HepG2 (cell line): ENCODE measurements at regions not wholly inside any gene's neighbourhood (a gene's known extent, or its start where the extent isn't known, plus 50 kb on each side); places are given as distances from the start of the nearest gene placed in this dataset.

Experiments used
- ARNTL ChIP-seq: sonication (generic); formaldehyde crosslinking; IDR thresholded peaks from 2 replicates; pipeline ENCODE4 v1.4.0; 2020; ENCODE audit warnings: mild to moderate bottlenecking, missing genetic modification reagents
- CBX2 ChIP-seq, 2 experiments: fragments of 200-600 bp in 1 of 2; sonication (generic); formaldehyde crosslinking in 1 of 2; IDR thresholded peaks; 2 replicates each; pipeline versions ENCODE4 v1.7.0 to v1.8.1; 2018 to 2022; ENCODE audit warnings: low read depth in 2 of 2, low read length in 1 of 2, mild to moderate bottlenecking in 1 of 2, missing genetic modification reagents in 1 of 2
- CHD2 ChIP-seq: IDR thresholded peaks from 2 replicates; pipeline ENCODE4 v1.6.1; 2011; ENCODE audit warnings: low read depth, low read length, improper control_type of control experiment
- CTCF ChIP-seq: sonication (generic); formaldehyde crosslinking; IDR thresholded peaks from 2 replicates; pipeline ENCODE4 v1.5.0; 2020; ENCODE audit warnings: mild to moderate bottlenecking, missing genetic modification reagents, moderate library complexity
- NFE2 ChIP-seq: sonication (generic); formaldehyde crosslinking; IDR thresholded peaks from 2 replicates; pipeline ENCODE4 v1.4.0; 2020; ENCODE audit warnings: missing genetic modification reagents
- PPARG ChIP-seq: conservative IDR thresholded peaks from 2 replicates; pipeline ENCODE4 v1.6.1; 2016; ENCODE audit warnings: missing biosample characterization, missing genetic modification reagents
- ZNF660 ChIP-seq: sonication (generic); formaldehyde crosslinking; IDR thresholded peaks from 2 replicates; pipeline ENCODE4 v1.5.1; 2020; ENCODE audit warnings: mild to moderate bottlenecking, low read depth, missing genetic modification reagents, borderline replicate concordance
- TF ChIP-seq, protein P1 (sequence below): sonication (generic); formaldehyde crosslinking; IDR thresholded peaks from 2 replicates; pipeline ENCODE4 v1.5.1; 2020; ENCODE audit warnings: mild to moderate bottlenecking, moderate library complexity, missing genetic modification reagents
- TF ChIP-seq, protein P2 (sequence below): sonication (generic); formaldehyde crosslinking; IDR thresholded peaks from 2 replicates; pipeline ENCODE4 v1.8.0; 2022; ENCODE audit warnings: mild to moderate bottlenecking, missing genetic modification reagents; ENCODE audit not compliant: insufficient replicate concordance

DNA sequence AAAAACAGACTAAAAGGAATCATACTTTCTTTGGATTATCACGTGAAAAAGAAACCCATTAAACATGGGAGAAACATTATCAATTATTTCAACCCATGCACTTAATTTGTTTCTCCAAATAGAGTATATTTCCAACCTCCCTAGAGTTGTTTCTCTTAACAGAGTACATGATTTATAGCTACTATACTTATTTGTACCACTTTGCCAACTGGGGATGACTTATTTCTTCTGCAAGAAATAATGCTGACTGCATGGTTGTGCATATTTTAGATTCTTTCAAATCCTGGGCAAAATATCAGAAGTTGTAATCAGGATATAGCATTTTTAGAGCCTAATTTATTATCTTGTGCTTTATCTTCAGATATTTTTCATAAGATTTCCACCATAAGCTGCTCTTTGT is 629.1 kb upstream of the EYS start:
- no peak for TF ChIP-seq CTCF (CRISPR knock-in tag)
- TF ChIP-seq CHD2 = no peak
- no peak for TF ChIP-seq ARNTL (CRISPR knock-in tag)
- TF ChIP-seq NFE2 (CRISPR knock-in tag) = no peak
- no peak for TF ChIP-seq PPARG
- TF ChIP-seq CBX2 (IDR thresholded peaks at IDR 0.05; ENCODE audit: low read depth, low read length) = no peak
- TF ChIP-seq CBX2 (CRISPR knock-in tag; IDR thresholded peaks at IDR 0.05; ENCODE audit: low read depth) = no peak
- TF ChIP-seq ZNF660 (CRISPR knock-in tag) = no peak
- TF ChIP-seq, protein P1, sequence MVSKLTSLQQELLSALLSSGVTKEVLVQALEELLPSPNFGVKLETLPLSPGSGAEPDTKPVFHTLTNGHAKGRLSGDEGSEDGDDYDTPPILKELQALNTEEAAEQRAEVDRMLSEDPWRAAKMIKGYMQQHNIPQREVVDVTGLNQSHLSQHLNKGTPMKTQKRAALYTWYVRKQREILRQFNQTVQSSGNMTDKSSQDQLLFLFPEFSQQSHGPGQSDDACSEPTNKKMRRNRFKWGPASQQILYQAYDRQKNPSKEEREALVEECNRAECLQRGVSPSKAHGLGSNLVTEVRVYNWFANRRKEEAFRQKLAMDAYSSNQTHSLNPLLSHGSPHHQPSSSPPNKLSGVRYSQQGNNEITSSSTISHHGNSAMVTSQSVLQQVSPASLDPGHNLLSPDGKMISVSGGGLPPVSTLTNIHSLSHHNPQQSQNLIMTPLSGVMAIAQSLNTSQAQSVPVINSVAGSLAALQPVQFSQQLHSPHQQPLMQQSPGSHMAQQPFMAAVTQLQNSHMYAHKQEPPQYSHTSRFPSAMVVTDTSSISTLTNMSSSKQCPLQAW (CRISPR knock-in tag) = no peak
- TF ChIP-seq, protein P2, sequence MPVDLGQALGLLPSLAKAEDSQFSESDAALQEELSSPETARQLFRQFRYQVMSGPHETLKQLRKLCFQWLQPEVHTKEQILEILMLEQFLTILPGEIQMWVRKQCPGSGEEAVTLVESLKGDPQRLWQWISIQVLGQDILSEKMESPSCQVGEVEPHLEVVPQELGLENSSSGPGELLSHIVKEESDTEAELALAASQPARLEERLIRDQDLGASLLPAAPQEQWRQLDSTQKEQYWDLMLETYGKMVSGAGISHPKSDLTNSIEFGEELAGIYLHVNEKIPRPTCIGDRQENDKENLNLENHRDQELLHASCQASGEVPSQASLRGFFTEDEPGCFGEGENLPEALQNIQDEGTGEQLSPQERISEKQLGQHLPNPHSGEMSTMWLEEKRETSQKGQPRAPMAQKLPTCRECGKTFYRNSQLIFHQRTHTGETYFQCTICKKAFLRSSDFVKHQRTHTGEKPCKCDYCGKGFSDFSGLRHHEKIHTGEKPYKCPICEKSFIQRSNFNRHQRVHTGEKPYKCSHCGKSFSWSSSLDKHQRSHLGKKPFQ (CRISPR knock-in tag) = no peak
